BLaER1 treated with 17β-estradiol and CSF1 and Interleukin-3, amounts not matched to agents 10 nM and 100 nM (cell line): ENCODE measurements at regions not wholly inside any gene's neighbourhood (a gene's known extent, or its start where the extent isn't known, plus 50 kb on each side); places are given as distances from the start of the nearest gene placed in this dataset.
"Not testable (repeated sequence)": the region's sequence is repeated elsewhere in the genome, so short reads cannot be mapped to it uniquely, and the experiment has no call there.

Experiments used
- H3K27ac ChIP-seq, 11 experiments: shearing (Covaris generic); formaldehyde crosslinking; 2 replicates each; pipeline ENCODE4 v1.8.1; 2022
- H3K27me3 ChIP-seq, 11 experiments: shearing (Covaris generic); formaldehyde crosslinking; 2 replicates each; pipeline ENCODE4 v1.8.1; 2022
- H3K36me3 ChIP-seq, 11 experiments: shearing (Covaris generic); formaldehyde crosslinking; 2 replicates each; pipeline ENCODE4 v1.8.1; 2022
- H3K4me1 ChIP-seq, 10 experiments: shearing (Covaris generic); formaldehyde crosslinking; 2 replicates each; pipeline ENCODE4 v1.8.1; 2022
- H3K4me2 ChIP-seq, 11 experiments: shearing (Covaris generic); formaldehyde crosslinking; 2 replicates each; pipeline ENCODE4 v1.8.1; 2022
- H3K4me3 ChIP-seq, 10 experiments: shearing (Covaris generic); formaldehyde crosslinking; 2 replicates each; pipeline ENCODE4 v1.8.1; 2022
- H3K9ac ChIP-seq, 11 experiments: shearing (Covaris generic); formaldehyde crosslinking; 2 replicates each; pipeline ENCODE4 v1.8.1; 2022
- H3K9me3 ChIP-seq, 11 experiments: shearing (Covaris generic); formaldehyde crosslinking; replicated peaks in 1 of 11; 2 replicates each; pipeline ENCODE4 v1.8.1; 2022
- H4K20me1 ChIP-seq, 11 experiments: shearing (Covaris generic); formaldehyde crosslinking; 2 replicates each; pipeline ENCODE4 v1.8.1; 2022
- Cebpa-rat ChIP-seq, 11 experiments: shearing (Covaris generic); IDR thresholded peaks; 2 replicates each; pipeline ENCODE4 v1.8.1; 2022

GRCh38 chr2:134031539-134031938, 222.3 kb upstream of the MGAT5 start:
- no peak for TF ChIP-seq Cebpa-rat (IDR thresholded peaks at IDR 0.05)
- Histone ChIP-seq H3K27me3 (peaks cover 0 to 22% (median 0%) of the 10 kb centered on the region in 11 experiments; a peak in 4 of 22 replicates), H3K9me3 (peaks cover 0 to 12% (median 5%) of the 10 kb centered on the region in 11 experiments; a peak in 6 of 22 replicates), H3K36me3 (no peaks in the 10 kb centered on the region), H3K27ac (no peak overlapping the region), H4K20me1 (no peaks in the 10 kb centered on the region), H3K4me2 (no peak overlapping the region), H3K9ac (no peak overlapping the region), H3K4me1 (peaks cover 0 to 15% (median 13%) of the 10 kb centered on the region in 10 experiments; a peak in 13 of 20 replicates), H3K4me3 (no peak overlapping the region)

GRCh38 chr2:134035605-134036370, 218.1 kb upstream of the MGAT5 start:
- Histone ChIP-seq H3K27ac (no peak overlapping the region), H4K20me1 (no peaks in the 10 kb centered on the region), H3K27me3 (no peaks in the 10 kb centered on the region), H3K4me1 (peaks cover 0 to 27% (median 7%) of the 10 kb centered on the region in 10 experiments; a peak in 12 of 20 replicates), H3K9ac (no peak overlapping the region), H3K36me3 (no peaks in the 10 kb centered on the region), H3K4me3 (no peak overlapping the region), H3K9me3 (peaks cover 16 to 46% (median 25%) of the 10 kb centered on the region in 11 experiments; a peak in 21 of 22 replicates), H3K4me2 (no peak overlapping the region)
- TF ChIP-seq Cebpa-rat (IDR thresholded peaks at IDR 0.05) = no peak

- Histone ChIP-seq H3K36me3 (no peaks in the 10 kb centered on the region), H3K9me3 (peaks cover 17 to 52% (median 28%) of the 10 kb centered on the region in 11 experiments; a peak in 21 of 22 replicates), H4K20me1 (no peaks in the 10 kb centered on the region), H3K27ac (peak overlapping the region in 2 of 11 experiments; percentile 53 to 55; a peak in 3 of 22 replicates), H3K27me3 (no peaks in the 10 kb centered on the region), H3K4me1 (peaks cover 0 to 59% (median 7%) of the 10 kb centered on the region in 10 experiments; a peak in 12 of 20 replicates), H3K4me2 (peak overlapping the region in 7 of 11 experiments; percentile 10 to 86 (median 36); a peak in 11 of 22 replicates), H3K9ac (no peak overlapping the region; a peak in 1 of 22 replicates), H3K4me3 (0 out of 20 replicates have a peak overlapping the region, but pooled peaks of 1 of the 10 experiments have one; percentile 8)
- no peak for TF ChIP-seq Cebpa-rat (IDR thresholded peaks at IDR 0.05)
Measured at GRCh38 chr2:134039912-134040581, 213.8 kb upstream of the MGAT5 start.

GRCh38 chr2:134040626-134041172, 213.2 kb upstream of the MGAT5 start:
- H4K20me1 ChIP-seq, H3K9ac ChIP-seq, H3K27me3 ChIP-seq, H3K36me3 ChIP-seq: not testable (repeated sequence)
- Histone ChIP-seq H3K4me1 (peaks cover 0 to 59% (median 7%) of the 10 kb centered on the region in 10 experiments; a peak in 12 of 20 replicates), H3K4me3 (0 out of 20 replicates have a peak overlapping the region, but pooled peaks of 1 of the 10 experiments have one; percentile 8), H3K27ac (peak overlapping the region in 2 of 11 experiments; percentile 53 to 55; a peak in 3 of 22 replicates), H3K9me3 (peaks cover 17 to 52% (median 28%) of the 10 kb centered on the region in 11 experiments; a peak in 21 of 22 replicates), H3K4me2 (peak overlapping the region in 6 of 11 experiments; percentile 14 to 86 (median 51); a peak in 10 of 22 replicates)

GRCh38 chr2:134041877-134042276, 212.0 kb upstream of the MGAT5 start:
- no peaks in the 10 kb centered on the region for H3K27me3 ChIP-seq

GRCh38 chr2:134043028-134043427, 210.8 kb upstream of the MGAT5 start:
- not testable (repeated sequence) for H4K20me1 ChIP-seq, H3K36me3 ChIP-seq
- H3K4me1 ChIP-seq = peaks cover 0 to 59% (median 7%) of the 10 kb centered on the region in 10 experiments; a peak in 12 of 20 replicates

More at GRCh38 chr2:134041877-134042276, 212.0 kb upstream of the MGAT5 start:
- H4K20me1 ChIP-seq = no peaks in the 10 kb centered on the region
- H3K36me3 ChIP-seq = no peaks in the 10 kb centered on the region
- peaks cover 17 to 44% (median 28%) of the 10 kb centered on the region in 11 experiments; a peak in 21 of 22 replicates for H3K9me3 ChIP-seq
- H3K4me2 ChIP-seq = peak overlapping the region in 3 of 11 experiments; percentile 66 to 86 (median 80); a peak in 4 of 22 replicates
- H3K4me3 ChIP-seq = no peak overlapping the region
- 0 out of 22 replicates have a peak overlapping the region, but pooled peaks of 1 of the 11 experiments have one; percentile 7 for H3K27ac ChIP-seq
- no peak for TF ChIP-seq Cebpa-rat (IDR thresholded peaks at IDR 0.05)
- H3K9ac ChIP-seq = no peak overlapping the region
- peaks cover 0 to 59% (median 7%) of the 10 kb centered on the region in 10 experiments; a peak in 12 of 20 replicates for H3K4me1 ChIP-seq

GRCh38 chr2:134052173-134052572, 201.7 kb upstream of the MGAT5 start:
- Histone ChIP-seq H3K4me2 (no peak overlapping the region), H3K4me3 (no peak overlapping the region), H3K27me3 (no peaks in the 10 kb centered on the region), H4K20me1 (no peaks in the 10 kb centered on the region), H3K36me3 (no peaks in the 10 kb centered on the region), H3K27ac (0 out of 22 replicates have a peak overlapping the region, but pooled peaks of 1 of the 11 experiments have one; percentile 22), H3K4me1 (peaks cover 0 to 12% (median 0%) of the 10 kb centered on the region in 10 experiments; a peak in 2 of 20 replicates), H3K9ac (no peak overlapping the region), H3K9me3 (peaks cover 0 to 46% (median 19%) of the 10 kb centered on the region in 11 experiments; a peak in 14 of 22 replicates)
- no peak for TF ChIP-seq Cebpa-rat (IDR thresholded peaks at IDR 0.05)

More at GRCh38 chr2:134043028-134043427, 210.8 kb upstream of the MGAT5 start:
- not testable (repeated sequence) for H3K9ac ChIP-seq, H3K27ac ChIP-seq, H3K4me3 ChIP-seq, H3K27me3 ChIP-seq
- Histone ChIP-seq H3K9me3 (peaks cover 17 to 43% (median 26%) of the 10 kb centered on the region in 11 experiments; a peak in 21 of 22 replicates), H3K4me2 (peak overlapping the region in 2 of 11 experiments; percentile 67 to 86; a peak in 3 of 22 replicates)

GRCh38 chr2:134056173-134056572, 197.7 kb upstream of the MGAT5 start:
- H3K4me1 ChIP-seq = peaks cover 0 to 12% (median 0%) of the 10 kb centered on the region in 10 experiments; a peak in 2 of 20 replicates
- peaks cover 8 to 51% (median 37%) of the 10 kb centered on the region in 11 experiments for H3K9me3 ChIP-seq
- H4K20me1 ChIP-seq = no peaks in the 10 kb centered on the region
- H3K9ac ChIP-seq = no peak overlapping the region
- TF ChIP-seq Cebpa-rat (IDR thresholded peaks at IDR 0.05) = no peak
- no peaks in the 10 kb centered on the region for H3K36me3 ChIP-seq
- no peak overlapping the region for H3K27ac ChIP-seq
- no peak overlapping the region for H3K4me2 ChIP-seq
- H3K27me3 ChIP-seq = no peaks in the 10 kb centered on the region
- H3K4me3 ChIP-seq = no peak overlapping the region

- peaks cover 26 to 52% (median 36%) of the 10 kb centered on the region in 11 experiments for H3K9me3 ChIP-seq
- H3K4me3 ChIP-seq, H3K4me2 ChIP-seq, H3K4me1 ChIP-seq, H4K20me1 ChIP-seq, H3K36me3 ChIP-seq, H3K27ac ChIP-seq, H3K27me3 ChIP-seq, H3K9ac ChIP-seq: not testable (repeated sequence)
Measured at GRCh38 chr2:134061066-134061465, 192.8 kb upstream of the MGAT5 start.

- H3K4me1 ChIP-seq, H3K4me3 ChIP-seq, H3K27ac ChIP-seq, H3K36me3 ChIP-seq, H3K27me3 ChIP-seq, H3K9ac ChIP-seq, H4K20me1 ChIP-seq, H3K4me2 ChIP-seq: not testable (repeated sequence)
- peaks cover 26 to 52% (median 36%) of the 10 kb centered on the region in 11 experiments for H3K9me3 ChIP-seq
Measured at GRCh38 chr2:134062235-134062634, 191.6 kb upstream of the MGAT5 start.

- H3K36me3 ChIP-seq, H3K27ac ChIP-seq, H3K27me3 ChIP-seq, H3K9ac ChIP-seq, H4K20me1 ChIP-seq, H3K4me3 ChIP-seq, H3K4me1 ChIP-seq, H3K4me2 ChIP-seq: not testable (repeated sequence)
- H3K9me3 ChIP-seq = peaks cover 26 to 45% (median 36%) of the 10 kb centered on the region in 11 experiments
Measured at GRCh38 chr2:134063916-134064315, 190.0 kb upstream of the MGAT5 start.
